ENCODE measurements at regions not wholly inside any gene's neighbourhood (a gene's known extent, or its start where the extent isn't known, plus 50 kb on each side); places are given as distances from the start of the nearest gene placed in this dataset.

DNA sequence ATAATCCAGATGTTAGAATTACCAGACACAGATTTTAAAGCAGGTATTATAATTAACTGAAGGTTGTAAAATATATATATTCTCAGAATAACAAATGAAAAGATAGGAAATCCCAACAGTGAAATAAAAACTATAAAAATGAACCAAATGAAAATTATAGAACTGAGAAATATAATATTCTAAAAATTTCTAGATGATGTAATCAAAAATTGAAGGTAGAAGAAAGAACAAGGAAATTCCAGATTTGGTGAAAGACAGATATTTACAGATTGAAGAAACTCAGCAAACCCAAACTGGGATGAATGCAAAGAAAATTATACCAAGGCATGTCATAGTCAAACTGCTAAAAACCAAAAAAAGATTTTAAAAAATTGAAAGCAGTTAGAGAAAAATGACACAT is 729.4 kb downstream of the MATN1 start:
- TF ChIP-seq, protein P1, sequence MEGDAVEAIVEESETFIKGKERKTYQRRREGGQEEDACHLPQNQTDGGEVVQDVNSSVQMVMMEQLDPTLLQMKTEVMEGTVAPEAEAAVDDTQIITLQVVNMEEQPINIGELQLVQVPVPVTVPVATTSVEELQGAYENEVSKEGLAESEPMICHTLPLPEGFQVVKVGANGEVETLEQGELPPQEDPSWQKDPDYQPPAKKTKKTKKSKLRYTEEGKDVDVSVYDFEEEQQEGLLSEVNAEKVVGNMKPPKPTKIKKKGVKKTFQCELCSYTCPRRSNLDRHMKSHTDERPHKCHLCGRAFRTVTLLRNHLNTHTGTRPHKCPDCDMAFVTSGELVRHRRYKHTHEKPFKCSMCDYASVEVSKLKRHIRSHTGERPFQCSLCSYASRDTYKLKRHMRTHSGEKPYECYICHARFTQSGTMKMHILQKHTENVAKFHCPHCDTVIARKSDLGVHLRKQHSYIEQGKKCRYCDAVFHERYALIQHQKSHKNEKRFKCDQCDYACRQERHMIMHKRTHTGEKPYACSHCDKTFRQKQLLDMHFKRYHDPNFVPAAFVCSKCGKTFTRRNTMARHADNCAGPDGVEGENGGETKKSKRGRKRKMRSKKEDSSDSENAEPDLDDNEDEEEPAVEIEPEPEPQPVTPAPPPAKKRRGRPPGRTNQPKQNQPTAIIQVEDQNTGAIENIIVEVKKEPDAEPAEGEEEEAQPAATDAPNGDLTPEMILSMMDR (IDR thresholded peaks at IDR 0.05): no peak
- no peak for TF ChIP-seq POLR2AphosphoS5 (IDR thresholded peaks at IDR 0.05)

Measured in esophagus muscularis mucosa (tissue), 3 donors.